HUES48 (cell line): ENCODE measurements at regions not wholly inside any gene's neighbourhood (a gene's known extent, or its start where the extent isn't known, plus 50 kb on each side); places are given as distances from the start of the nearest gene placed in this dataset.

Experiments
- H3K27ac ChIP-seq: one replicate; pipeline ENCODE4 v1.7.0; 2013; ENCODE audit warnings: low read depth, low read length, inconsistent platforms
- H3K27me3 ChIP-seq: 2 replicates; pipeline ENCODE4 v1.6.1; 2013; ENCODE audit warnings: mild to moderate bottlenecking, low read length; ENCODE audit not compliant: control insufficient read depth, insufficient read depth
- H3K36me3 ChIP-seq: 2 replicates; pipeline ENCODE4 v1.6.1; 2013; ENCODE audit warnings: low read length; ENCODE audit not compliant: control insufficient read depth, insufficient read depth
- H3K4me1 ChIP-seq: 2 replicates; pipeline ENCODE4 v1.6.1; 2013; ENCODE audit warnings: mild to moderate bottlenecking, low read length; ENCODE audit not compliant: control insufficient read depth, insufficient read depth
- H3K4me3 ChIP-seq: 2 replicates; pipeline ENCODE4 v1.5.1; 2013; ENCODE audit warnings: mild to moderate bottlenecking, low read depth, low read length
- H3K9ac ChIP-seq: 2 replicates; pipeline ENCODE4 v1.6.1; 2013; ENCODE audit warnings: mild to moderate bottlenecking, low read depth, low read length, moderate library complexity
- H3K9me3 ChIP-seq: 2 replicates; pipeline ENCODE4 v1.6.1; 2013; ENCODE audit warnings: low read length; ENCODE audit not compliant: control insufficient read depth, insufficient read depth

GRCh38 chr6:140062043-140063020 is 687.9 kb upstream of the CITED2 start:
- H3K27me3 ChIP-seq = no peaks in the 10 kb centered on the region
- H3K9ac ChIP-seq = no peak overlapping the region
- no peaks in the 10 kb centered on the region for H3K9me3 ChIP-seq
- H3K36me3 ChIP-seq = no peaks in the 10 kb centered on the region
- H3K4me3 ChIP-seq = no peak overlapping the region
- H3K27ac ChIP-seq = no peak overlapping the region
- H3K4me1 ChIP-seq = 0 out of 2 replicates have a peak, but pooled peaks cover 5% of the 10 kb centered on the region

- Histone ChIP-seq H3K27ac (no peak overlapping the region), H3K4me1 (0 out of 2 replicates have a peak, but pooled peaks cover 5% of the 10 kb centered on the region), H3K4me3 (no peak overlapping the region), H3K9me3 (no peaks in the 10 kb centered on the region), H3K9ac (no peak overlapping the region), H3K27me3 (no peaks in the 10 kb centered on the region), H3K36me3 (no peaks in the 10 kb centered on the region)
Measured at GRCh38 chr6:140061110-140062042, 686.9 kb upstream of the CITED2 start.

GRCh38 chr6:140059947-140060346 is 685.5 kb upstream of the CITED2 start:
- Histone ChIP-seq H3K27me3 (no peaks in the 10 kb centered on the region), H3K36me3 (no peaks in the 10 kb centered on the region), H3K27ac (no peak overlapping the region), H3K4me3 (no peak overlapping the region), H3K9me3 (no peaks in the 10 kb centered on the region), H3K9ac (no peak overlapping the region), H3K4me1 (0 out of 2 replicates have a peak, but pooled peaks cover under 1% of the 10 kb centered on the region)

- no peak overlapping the region for H3K27ac ChIP-seq
- no peaks in the 10 kb centered on the region for H3K27me3 ChIP-seq
- no peaks in the 10 kb centered on the region for H3K36me3 ChIP-seq
- no peak overlapping the region for H3K4me3 ChIP-seq
- H3K4me1 ChIP-seq = no peaks in the 10 kb centered on the region
- H3K9me3 ChIP-seq = no peaks in the 10 kb centered on the region
- H3K9ac ChIP-seq = no peak overlapping the region
Measured at GRCh38 chr6:140058863-140059262, 684.4 kb upstream of the CITED2 start.

GRCh38 chr6:140052736-140053729 is 678.6 kb upstream of the CITED2 start:
- peaks cover 24% of the 10 kb centered on the region for H3K4me1 ChIP-seq
- H3K27ac ChIP-seq = no peak overlapping the region
- H3K9me3 ChIP-seq = no peaks in the 10 kb centered on the region

GRCh38 chr6:140051521-140052512 is 677.4 kb upstream of the CITED2 start:
- H3K9me3 ChIP-seq = no peaks in the 10 kb centered on the region
- no peak overlapping the region for H3K4me3 ChIP-seq
- no peak overlapping the region for H3K9ac ChIP-seq
- peaks cover 24% of the 10 kb centered on the region for H3K4me1 ChIP-seq
- H3K27ac ChIP-seq = no peak overlapping the region
- H3K27me3 ChIP-seq = no peaks in the 10 kb centered on the region
- no peaks in the 10 kb centered on the region for H3K36me3 ChIP-seq

More at GRCh38 chr6:140052736-140053729, 678.6 kb upstream of the CITED2 start:
- Histone ChIP-seq H3K27me3 (no peaks in the 10 kb centered on the region), H3K9ac (no peak overlapping the region), H3K4me3 (no peak overlapping the region), H3K36me3 (no peaks in the 10 kb centered on the region)

GRCh38 chr6:140050101-140050995 is 675.9 kb upstream of the CITED2 start:
- no peaks in the 10 kb centered on the region for H3K9me3 ChIP-seq
- no peak overlapping the region for H3K4me3 ChIP-seq
- peaks cover 28% of the 10 kb centered on the region for H3K4me1 ChIP-seq
- H3K27ac ChIP-seq = no peak overlapping the region
- H3K36me3 ChIP-seq = no peaks in the 10 kb centered on the region
- H3K27me3 ChIP-seq = no peaks in the 10 kb centered on the region
- H3K9ac ChIP-seq = no peak overlapping the region

- no peaks in the 10 kb centered on the region for H3K36me3 ChIP-seq
- H3K4me3 ChIP-seq = no peak overlapping the region
- H3K27me3 ChIP-seq = no peaks in the 10 kb centered on the region
- no peaks in the 10 kb centered on the region for H3K9me3 ChIP-seq
- no peak overlapping the region for H3K9ac ChIP-seq
- peaks cover 28% of the 10 kb centered on the region for H3K4me1 ChIP-seq
- H3K27ac ChIP-seq = no peak overlapping the region
Measured at GRCh38 chr6:140049251-140049650, 674.8 kb upstream of the CITED2 start.
